Endodermal cell (in vitro differentiated cells): ENCODE measurements at regions not wholly inside any gene's neighbourhood (a gene's known extent, or its start where the extent isn't known, plus 50 kb on each side); places are given as distances from the start of the nearest gene placed in this dataset.
"Not testable (repeated sequence)": the region's sequence is repeated elsewhere in the genome, so short reads cannot be mapped to it uniquely, and the experiment has no call there.

Source experiments
- DNase-seq: peaks from one replicate; pipeline ENCODE4 v3.0.0-alpha.2; 2017
- H3K27ac ChIP-seq: 2 replicates; pipeline ENCODE4 v1.5.1; 2013; ENCODE audit warnings: mild to moderate bottlenecking, low read depth, low read length, moderate library complexity
- H3K27me3 ChIP-seq: 2 replicates; pipeline ENCODE4 v1.6.1; 2013; ENCODE audit warnings: mild to moderate bottlenecking, low read length, moderate library complexity; ENCODE audit not compliant: insufficient read depth, control insufficient read depth, poor library complexity, severe bottlenecking
- H3K36me3 ChIP-seq: 2 replicates; pipeline ENCODE4 v1.7.0; 2013; ENCODE audit warnings: mild to moderate bottlenecking, low read length, moderate library complexity; ENCODE audit not compliant: control insufficient read depth, insufficient read depth
- H3K4me1 ChIP-seq: one replicate; pipeline ENCODE4 v1.7.0; 2013; ENCODE audit warnings: low read length; ENCODE audit not compliant: control insufficient read depth, insufficient read depth
- H3K4me3 ChIP-seq: 2 replicates; pipeline ENCODE4 v1.5.1; 2013; ENCODE audit warnings: mild to moderate bottlenecking, low read length, moderate library complexity
- H3K9ac ChIP-seq: 2 replicates; pipeline ENCODE4 v1.6.1; 2013; ENCODE audit warnings: mild to moderate bottlenecking, low read length, moderate library complexity; ENCODE audit not compliant: poor library complexity, severe bottlenecking; ENCODE audit errors: extremely low read depth
- H3K9me3 ChIP-seq: 2 replicates; pipeline ENCODE4 v1.6.1; 2013; ENCODE audit warnings: mild to moderate bottlenecking, low read length, moderate library complexity; ENCODE audit not compliant: control insufficient read depth
- H3K27ac Mint-ChIP-seq: 2 replicates; pipeline ENCODE4 v1.8.0; 2020; ENCODE audit warnings: mixed read lengths
- H3K27me3 Mint-ChIP-seq: 2 replicates; pipeline ENCODE4 v1.8.0; 2021; ENCODE audit warnings: mild to moderate bottlenecking, mixed read lengths; ENCODE audit not compliant: insufficient read depth
- H3K36me3 Mint-ChIP-seq: 2 replicates; pipeline ENCODE4 v1.8.0; 2020; ENCODE audit warnings: low read depth, mixed read lengths
- H3K4me1 Mint-ChIP-seq: 2 replicates; pipeline ENCODE4 v1.8.0; 2020; ENCODE audit warnings: mixed read lengths
- H3K4me3 Mint-ChIP-seq: 2 replicates; pipeline ENCODE4 v1.8.0; 2020; ENCODE audit warnings: mild to moderate bottlenecking, moderate library complexity, mixed read lengths
- H3K9me3 Mint-ChIP-seq: 2 replicates; pipeline ENCODE4 v1.8.0; 2020; ENCODE audit warnings: mild to moderate bottlenecking, mixed read lengths
- WGBS, 2 experiments: methylation state at CpG; one replicate each; pipeline versions ENCODE4 v1.1.5 to v1.1.7; 2013; ENCODE audit warnings: missing lambda C conversion rate in 2 of 2, mixed read lengths in 1 of 2; ENCODE audit not compliant: insufficient coverage in 1 of 2, insufficient read length in 1 of 2; 5-methylcytosine and 5-hydroxymethylcytosine counted together
- TF ChIP-seq, protein P1 (sequence below): fragments of 200-600 bp; sonication (generic); conservative IDR thresholded peaks from 2 replicates; pipeline ENCODE4 v1.5.0; 2021; ENCODE audit warnings: antibody characterized with exemption, mild to moderate bottlenecking

- no peaks in the 10 kb centered on the region for H3K27me3 Mint-ChIP-seq
- H3K4me3 Mint-ChIP-seq: no peak overlapping the region
- Histone ChIP-seq H3K27ac (no peak overlapping the region), H3K4me3 (no peak overlapping the region), H3K36me3 (no peaks in the 10 kb centered on the region), H3K9ac (no peak overlapping the region), H3K9me3 (peaks cover 4% of the 10 kb centered on the region), H3K27me3 (no peaks in the 10 kb centered on the region), H3K4me1 (no peaks in the 10 kb centered on the region)
- DNase-seq: no peak
- 75% methylated on average over 2 of the region's 2 CpGs; no CpG with 5 or more reads in 1 of the 2 experiments for WGBS, 2 experiments
- no peaks in the 10 kb centered on the region for H3K9me3 Mint-ChIP-seq
- TF ChIP-seq, protein P1, sequence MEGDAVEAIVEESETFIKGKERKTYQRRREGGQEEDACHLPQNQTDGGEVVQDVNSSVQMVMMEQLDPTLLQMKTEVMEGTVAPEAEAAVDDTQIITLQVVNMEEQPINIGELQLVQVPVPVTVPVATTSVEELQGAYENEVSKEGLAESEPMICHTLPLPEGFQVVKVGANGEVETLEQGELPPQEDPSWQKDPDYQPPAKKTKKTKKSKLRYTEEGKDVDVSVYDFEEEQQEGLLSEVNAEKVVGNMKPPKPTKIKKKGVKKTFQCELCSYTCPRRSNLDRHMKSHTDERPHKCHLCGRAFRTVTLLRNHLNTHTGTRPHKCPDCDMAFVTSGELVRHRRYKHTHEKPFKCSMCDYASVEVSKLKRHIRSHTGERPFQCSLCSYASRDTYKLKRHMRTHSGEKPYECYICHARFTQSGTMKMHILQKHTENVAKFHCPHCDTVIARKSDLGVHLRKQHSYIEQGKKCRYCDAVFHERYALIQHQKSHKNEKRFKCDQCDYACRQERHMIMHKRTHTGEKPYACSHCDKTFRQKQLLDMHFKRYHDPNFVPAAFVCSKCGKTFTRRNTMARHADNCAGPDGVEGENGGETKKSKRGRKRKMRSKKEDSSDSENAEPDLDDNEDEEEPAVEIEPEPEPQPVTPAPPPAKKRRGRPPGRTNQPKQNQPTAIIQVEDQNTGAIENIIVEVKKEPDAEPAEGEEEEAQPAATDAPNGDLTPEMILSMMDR: no peak
- H3K36me3 Mint-ChIP-seq: no peaks in the 10 kb centered on the region
- no peaks in the 10 kb centered on the region for H3K4me1 Mint-ChIP-seq
- no peak overlapping the region for H3K27ac Mint-ChIP-seq
Observed at GRCh38 chr10:57038531-57038930, 677.5 kb upstream of the ZWINT start.

DNA sequence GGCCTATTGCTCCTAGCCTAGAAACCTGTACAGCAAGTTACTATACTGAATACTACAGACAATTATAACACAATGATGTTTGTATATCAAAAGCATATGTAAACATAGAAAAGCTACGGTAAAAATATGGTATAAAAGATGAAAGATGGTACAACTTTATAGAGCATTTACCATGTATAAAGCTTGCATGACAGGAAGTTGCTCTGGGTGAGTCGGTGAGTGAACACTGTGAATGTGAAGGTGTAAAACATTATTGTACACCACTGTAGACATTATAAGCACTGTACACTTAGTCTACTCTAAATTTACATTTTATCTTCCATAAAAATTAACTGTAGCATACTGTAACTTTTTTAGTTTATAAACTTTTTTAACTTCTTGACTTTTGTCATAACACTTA is 674.3 kb upstream of the ZWINT start:
- no peak overlapping the region for H3K4me3 ChIP-seq
- no peak overlapping the region for H3K9ac ChIP-seq
- no peaks in the 10 kb centered on the region for H3K27me3 Mint-ChIP-seq
- peaks cover 31% of the 10 kb centered on the region for H3K9me3 ChIP-seq
- H3K36me3 Mint-ChIP-seq: peaks cover 7% of the 10 kb centered on the region
- no peaks in the 10 kb centered on the region for H3K36me3 ChIP-seq
- H3K27me3 ChIP-seq: no peaks in the 10 kb centered on the region
- no peaks in the 10 kb centered on the region for H3K4me1 ChIP-seq
- no peak overlapping the region for H3K27ac Mint-ChIP-seq
- 100% methylated on average over 2 of the region's 2 CpGs; no CpG with 5 or more reads in 1 of the 2 experiments for WGBS, 2 experiments
- TF ChIP-seq, protein P1: no peak
- H3K4me3 Mint-ChIP-seq: no peak overlapping the region
- H3K9me3 Mint-ChIP-seq: peaks cover 27% of the 10 kb centered on the region
- no peaks in the 10 kb centered on the region for H3K4me1 Mint-ChIP-seq
- H3K27ac ChIP-seq: no peak overlapping the region
- no peak for DNase-seq

- peak; percentile 47 for DNase-seq
- H3K4me3 Mint-ChIP-seq, H3K9ac ChIP-seq, H3K4me1 Mint-ChIP-seq, H3K27me3 ChIP-seq, H3K4me1 ChIP-seq, H3K36me3 ChIP-seq, H3K27ac Mint-ChIP-seq, H3K27me3 Mint-ChIP-seq, H3K27ac ChIP-seq, H3K36me3 Mint-ChIP-seq: not testable (repeated sequence)
- WGBS, 2 experiments: 85 to 90% methylated on average over 2 to 5 of the region's 5 CpGs
- TF ChIP-seq, protein P1: peak; percentile 52
- peaks cover 49% of the 10 kb centered on the region for H3K9me3 ChIP-seq
- peak overlapping the region; percentile 11 for H3K4me3 ChIP-seq
- peaks cover 32% of the 10 kb centered on the region for H3K9me3 Mint-ChIP-seq
Observed at GRCh38 chr10:57032301-57032700, 671.2 kb upstream of the ZWINT start.
